ENCODE measurements at regions not wholly inside any gene's neighbourhood (a gene's known extent, or its start where the extent isn't known, plus 50 kb on each side); places are given as distances from the start of the nearest gene placed in this dataset.

GRCh38 chr4:144565527-144566195, 80.3 kb upstream of the HHIP start:
- ATAC-seq (ENCODE audit: low read depth) (no peak), DNase-seq (ENCODE audit: low spot score in 2 of 2) (no peak)
- Mint-ChIP-seq H3K4me3 (no peak overlapping the region), H3K4me1 (no peaks in the 10 kb centered on the region), H3K9me3 (no peaks in the 10 kb centered on the region), H3K27ac (no peak overlapping the region), H3K27me3 (no peaks in the 10 kb centered on the region), H3K36me3 (no peaks in the 10 kb centered on the region)

- ATAC-seq (ENCODE audit: low read depth) (no peak), DNase-seq (ENCODE audit: low spot score in 2 of 2) (no peak)
- Mint-ChIP-seq H3K4me1 (no peaks in the 10 kb centered on the region), H3K36me3 (no peaks in the 10 kb centered on the region), H3K9me3 (no peaks in the 10 kb centered on the region), H3K27ac (no peak overlapping the region), H3K27me3 (no peaks in the 10 kb centered on the region), H3K4me3 (no peak overlapping the region)
Measured at GRCh38 chr4:144572660-144573059, 73.3 kb upstream of the HHIP start.

- Mint-ChIP-seq H3K27me3 (no peaks in the 10 kb centered on the region), H3K36me3 (no peaks in the 10 kb centered on the region), H3K4me1 (no peaks in the 10 kb centered on the region), H3K9me3 (no peaks in the 10 kb centered on the region), H3K27ac (no peak overlapping the region), H3K4me3 (no peak overlapping the region)
- no peak for ATAC-seq (ENCODE audit: low read depth)
- DNase-seq (ENCODE audit: low spot score in 2 of 2), result no peak
Measured at GRCh38 chr4:144574000-144574399, 72.0 kb upstream of the HHIP start.

- no peaks in the 10 kb centered on the region for H3K9me3 Mint-ChIP-seq
- H3K36me3 Mint-ChIP-seq, result no peaks in the 10 kb centered on the region
- H3K4me1 Mint-ChIP-seq, result no peaks in the 10 kb centered on the region
- no peak overlapping the region for H3K4me3 Mint-ChIP-seq
- H3K27me3 Mint-ChIP-seq, result no peaks in the 10 kb centered on the region
- H3K27ac Mint-ChIP-seq, result no peak overlapping the region
- ATAC-seq (ENCODE audit: low read depth), result no peak
- DNase-seq (ENCODE audit: low spot score in 2 of 2), result no peak
Measured at GRCh38 chr4:144574509-144574908, 71.4 kb upstream of the HHIP start.

- no peaks in the 10 kb centered on the region for H3K36me3 Mint-ChIP-seq
- no peak for DNase-seq (ENCODE audit: low spot score in 2 of 2)
- no peaks in the 10 kb centered on the region for H3K4me1 Mint-ChIP-seq
- H3K9me3 Mint-ChIP-seq, result no peaks in the 10 kb centered on the region
- ATAC-seq (ENCODE audit: low read depth), result no peak
- no peaks in the 10 kb centered on the region for H3K27me3 Mint-ChIP-seq
- no peak overlapping the region for H3K27ac Mint-ChIP-seq
- H3K4me3 Mint-ChIP-seq, result no peak overlapping the region
Measured at GRCh38 chr4:144575181-144575580, 70.8 kb upstream of the HHIP start.

GRCh38 chr4:144578681-144579080, 67.3 kb upstream of the HHIP start:
- Mint-ChIP-seq H3K27ac (no peak overlapping the region), H3K36me3 (no peaks in the 10 kb centered on the region), H3K9me3 (no peaks in the 10 kb centered on the region), H3K4me3 (no peak overlapping the region), H3K4me1 (no peaks in the 10 kb centered on the region), H3K27me3 (no peaks in the 10 kb centered on the region)
- ATAC-seq (ENCODE audit: low read depth), result no peak
- no peak for DNase-seq (ENCODE audit: low spot score in 2 of 2)

GRCh38 chr4:144579411-144580030, 66.4 kb upstream of the HHIP start:
- DNase-seq (ENCODE audit: low spot score in 2 of 2), result no peak
- H3K27me3 Mint-ChIP-seq, result no peaks in the 10 kb centered on the region
- H3K27ac Mint-ChIP-seq, result no peak overlapping the region
- no peaks in the 10 kb centered on the region for H3K36me3 Mint-ChIP-seq
- H3K9me3 Mint-ChIP-seq, result no peaks in the 10 kb centered on the region
- H3K4me1 Mint-ChIP-seq, result no peaks in the 10 kb centered on the region
- no peak for ATAC-seq (ENCODE audit: low read depth)
- no peak overlapping the region for H3K4me3 Mint-ChIP-seq

GRCh38 chr4:144580430-144580829, 65.5 kb upstream of the HHIP start:
- H3K9me3 Mint-ChIP-seq, result no peaks in the 10 kb centered on the region
- no peaks in the 10 kb centered on the region for H3K36me3 Mint-ChIP-seq
- H3K4me1 Mint-ChIP-seq, result no peaks in the 10 kb centered on the region
- no peak for ATAC-seq (ENCODE audit: low read depth)
- H3K4me3 Mint-ChIP-seq, result no peak overlapping the region
- DNase-seq (ENCODE audit: low spot score in 2 of 2), result no peak
- no peak overlapping the region for H3K27ac Mint-ChIP-seq
- no peaks in the 10 kb centered on the region for H3K27me3 Mint-ChIP-seq

GRCh38 chr4:144582105-144582850, 63.7 kb upstream of the HHIP start:
- Mint-ChIP-seq H3K4me3 (no peak overlapping the region), H3K4me1 (no peaks in the 10 kb centered on the region)

GRCh38 chr4:144582975-144583374, 63.0 kb upstream of the HHIP start:
- DNase-seq (ENCODE audit: low spot score in 2 of 2) (no peak), ATAC-seq (ENCODE audit: low read depth) (no peak)
- Mint-ChIP-seq H3K4me1 (no peaks in the 10 kb centered on the region), H3K27me3 (no peaks in the 10 kb centered on the region), H3K4me3 (no peak overlapping the region), H3K27ac (no peak overlapping the region), H3K9me3 (peaks cover 6% of the 10 kb centered on the region), H3K36me3 (no peaks in the 10 kb centered on the region)

More at GRCh38 chr4:144582105-144582850, 63.7 kb upstream of the HHIP start:
- Mint-ChIP-seq H3K36me3 (no peaks in the 10 kb centered on the region), H3K9me3 (peaks cover 1% of the 10 kb centered on the region), H3K27me3 (no peaks in the 10 kb centered on the region), H3K27ac (no peak overlapping the region)
- DNase-seq (ENCODE audit: low spot score in 2 of 2) (no peak), ATAC-seq (ENCODE audit: low read depth) (no peak)

- ATAC-seq (ENCODE audit: low read depth) (no peak), DNase-seq (ENCODE audit: low spot score in 2 of 2) (no peak)
- Mint-ChIP-seq H3K27me3 (no peaks in the 10 kb centered on the region), H3K27ac (no peak overlapping the region), H3K36me3 (no peaks in the 10 kb centered on the region), H3K4me3 (no peak overlapping the region), H3K4me1 (no peaks in the 10 kb centered on the region), H3K9me3 (peaks cover 6% of the 10 kb centered on the region)
Measured at GRCh38 chr4:144583658-144584057, 62.3 kb upstream of the HHIP start.

- Mint-ChIP-seq H3K9me3 (peaks cover 6% of the 10 kb centered on the region), H3K4me1 (no peaks in the 10 kb centered on the region), H3K4me3 (no peak overlapping the region), H3K27ac (no peak overlapping the region), H3K36me3 (no peaks in the 10 kb centered on the region), H3K27me3 (no peaks in the 10 kb centered on the region)
- DNase-seq (ENCODE audit: low spot score in 2 of 2), result no peak
- ATAC-seq (ENCODE audit: low read depth), result no peak
Measured at GRCh38 chr4:144584428-144584827, 61.5 kb upstream of the HHIP start.

- peaks cover 2% of the 10 kb centered on the region for H3K27me3 Mint-ChIP-seq
- H3K27ac Mint-ChIP-seq, result no peak overlapping the region
- H3K36me3 Mint-ChIP-seq, result no peaks in the 10 kb centered on the region
- peaks cover 10% of the 10 kb centered on the region for H3K9me3 Mint-ChIP-seq
- DNase-seq (ENCODE audit: low spot score in 2 of 2) (no peak), ATAC-seq (ENCODE audit: low read depth) (no peak)
- H3K4me3 Mint-ChIP-seq, result no peak overlapping the region
- H3K4me1 Mint-ChIP-seq, result no peaks in the 10 kb centered on the region
Measured at GRCh38 chr4:144589512-144589911, 56.4 kb upstream of the HHIP start.

GRCh38 chr4:144590020-144590419, 55.9 kb upstream of the HHIP start:
- Mint-ChIP-seq H3K27me3 (peaks cover 2% of the 10 kb centered on the region), H3K9me3 (peaks cover 10% of the 10 kb centered on the region), H3K4me1 (no peaks in the 10 kb centered on the region), H3K27ac (no peak overlapping the region), H3K36me3 (no peaks in the 10 kb centered on the region), H3K4me3 (no peak overlapping the region)
- no peak for DNase-seq (ENCODE audit: low spot score in 2 of 2)
- no peak for ATAC-seq (ENCODE audit: low read depth)
